ENCODE measurements at regions not wholly inside any gene's neighbourhood (a gene's known extent, or its start where the extent isn't known, plus 50 kb on each side); places are given as distances from the start of the nearest gene placed in this dataset.
"Not testable (repeated sequence)": the region's sequence is repeated elsewhere in the genome, so short reads cannot be mapped to it uniquely, and the experiment has no call there.

- Mint-ChIP-seq H3K36me3 (ENCODE audit: low read depth) (no peaks in the 10 kb centered on the region), H3K4me3 (no peak overlapping the region), H3K4me1 (ENCODE audit: low read depth) (peaks cover 4% of the 10 kb centered on the region), H3K9me3 (no peaks in the 10 kb centered on the region), H3K27me3 (no peaks in the 10 kb centered on the region), H3K27ac (no peak overlapping the region)
- intact Hi-C loops (cut with micrococcal nuclease), result no loop called here
These were observed 311.5 kb downstream of the EDEM1 start for GRCh38 chr3:5498981-5499380.

- H3K27ac Mint-ChIP-seq, result no peak overlapping the region
- H3K4me1 Mint-ChIP-seq (ENCODE audit: low read depth), result peaks cover 4% of the 10 kb centered on the region
- no peaks in the 10 kb centered on the region for H3K9me3 Mint-ChIP-seq
- H3K36me3 Mint-ChIP-seq (ENCODE audit: low read depth), result no peaks in the 10 kb centered on the region
- intact Hi-C loops (cut with micrococcal nuclease), result no loop called here
- H3K4me3 Mint-ChIP-seq, result no peak overlapping the region
- no peaks in the 10 kb centered on the region for H3K27me3 Mint-ChIP-seq
These were observed 311.9 kb downstream of the EDEM1 start for GRCh38 chr3:5499404-5499803.

DNA sequence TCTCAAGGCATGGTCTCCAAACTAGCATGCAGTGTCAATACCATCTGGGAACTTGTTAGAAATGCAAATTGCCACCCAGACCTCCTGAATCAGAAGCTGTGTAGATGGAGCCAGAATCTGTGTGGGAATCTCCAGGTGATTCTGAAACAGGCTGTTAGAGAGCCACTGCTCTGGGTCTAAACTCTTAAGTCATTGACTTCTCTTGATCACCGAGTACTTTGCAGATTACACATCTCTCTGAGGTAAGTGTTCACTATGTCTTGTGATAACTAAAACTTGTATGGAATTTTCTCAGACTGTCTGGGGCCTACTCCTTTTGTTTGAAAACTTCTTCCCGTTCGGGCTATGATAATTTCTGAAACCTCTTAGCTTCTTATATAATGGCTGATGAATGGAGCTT is 315.6 kb downstream of the EDEM1 start:
- no peaks in the 10 kb centered on the region for H3K36me3 Mint-ChIP-seq (ENCODE audit: low read depth)
- H3K27ac Mint-ChIP-seq, result no peak overlapping the region
- intact Hi-C loops (cut with micrococcal nuclease), result no loop called here
- peaks cover 16% of the 10 kb centered on the region for H3K9me3 Mint-ChIP-seq
- no peaks in the 10 kb centered on the region for H3K27me3 Mint-ChIP-seq
- H3K4me3 Mint-ChIP-seq, result no peak overlapping the region
- H3K4me1 Mint-ChIP-seq (ENCODE audit: low read depth), result peaks cover 5% of the 10 kb centered on the region

DNA sequence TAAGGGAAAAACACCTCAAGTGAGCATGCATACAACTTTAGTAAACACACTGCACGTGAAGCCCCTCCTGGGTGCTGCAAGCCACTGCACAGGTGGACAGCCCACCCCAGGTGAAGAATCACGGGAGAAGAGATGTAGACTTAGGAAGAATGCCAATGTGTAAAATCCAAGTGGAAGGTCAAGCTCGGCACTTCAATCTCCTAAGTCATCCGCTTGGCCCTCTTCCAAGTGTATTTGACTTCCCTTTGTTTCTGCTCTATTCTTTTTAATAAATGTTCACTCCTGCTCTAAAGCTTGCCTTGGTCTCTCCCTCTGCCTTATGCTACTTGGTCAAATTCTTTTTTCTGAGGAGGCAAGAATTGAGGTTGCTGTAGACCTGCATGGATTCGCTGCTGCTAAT is 316.6 kb downstream of the EDEM1 start:
- no peaks in the 10 kb centered on the region for H3K36me3 Mint-ChIP-seq (ENCODE audit: low read depth)

DNA sequence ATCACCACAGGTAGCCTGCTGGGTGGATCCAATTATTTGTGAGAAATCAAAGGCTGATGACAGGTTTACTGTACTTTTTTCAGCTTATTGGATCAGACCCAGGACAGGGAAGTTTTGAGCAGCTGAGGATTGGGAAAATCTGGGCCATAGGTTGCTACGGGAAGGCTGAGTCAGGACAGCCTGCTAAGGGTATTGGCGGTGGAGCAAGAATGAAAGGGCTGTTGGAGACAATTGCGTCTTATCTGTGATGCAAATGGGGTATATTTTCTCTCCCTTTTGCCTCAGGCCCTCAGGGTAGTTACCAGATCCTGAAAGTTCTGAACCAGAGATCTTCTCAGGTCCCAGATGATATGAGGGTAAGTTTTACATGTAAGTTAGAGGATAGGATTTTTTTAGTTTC is 317.7 kb downstream of the EDEM1 start:
- H3K27me3 Mint-ChIP-seq, result no peaks in the 10 kb centered on the region
- H3K4me3 Mint-ChIP-seq, result no peak overlapping the region
- H3K36me3 Mint-ChIP-seq (ENCODE audit: low read depth), result no peaks in the 10 kb centered on the region
- intact Hi-C loops (cut with micrococcal nuclease), result no loop called here
- peaks cover 5% of the 10 kb centered on the region for H3K4me1 Mint-ChIP-seq (ENCODE audit: low read depth)
- H3K9me3 Mint-ChIP-seq, result peaks cover 36% of the 10 kb centered on the region
- H3K27ac Mint-ChIP-seq, result no peak overlapping the region

More for the DNA sequence above, 316.6 kb downstream of the EDEM1 start:
- Mint-ChIP-seq H3K27ac (no peak overlapping the region), H3K4me3 (no peak overlapping the region), H3K4me1 (ENCODE audit: low read depth) (peaks cover 5% of the 10 kb centered on the region), H3K27me3 (no peaks in the 10 kb centered on the region), H3K9me3 (peaks cover 26% of the 10 kb centered on the region)
- intact Hi-C loops (cut with micrococcal nuclease), result no loop called here

GRCh38 chr3:5505997-5506396 is 318.5 kb downstream of the EDEM1 start:
- H3K27ac Mint-ChIP-seq, result no peak overlapping the region
- H3K4me3 Mint-ChIP-seq, result no peak overlapping the region
- H3K27me3 Mint-ChIP-seq, result no peaks in the 10 kb centered on the region
- intact Hi-C loops (cut with micrococcal nuclease), result no loop called here
- H3K36me3 Mint-ChIP-seq (ENCODE audit: low read depth), result no peaks in the 10 kb centered on the region
- peaks cover 42% of the 10 kb centered on the region for H3K9me3 Mint-ChIP-seq
- peaks cover 5% of the 10 kb centered on the region for H3K4me1 Mint-ChIP-seq (ENCODE audit: low read depth)

- H3K9me3 Mint-ChIP-seq, result peaks cover 57% of the 10 kb centered on the region
- H3K27ac Mint-ChIP-seq; H3K36me3 Mint-ChIP-seq (ENCODE audit: low read depth); H3K4me1 Mint-ChIP-seq (ENCODE audit: low read depth); H3K4me3 Mint-ChIP-seq; H3K27me3 Mint-ChIP-seq; intact Hi-C loops (cut with micrococcal nuclease): not testable (repeated sequence)
These were observed 321.4 kb downstream of the EDEM1 start for GRCh38 chr3:5508860-5509259.

DNA sequence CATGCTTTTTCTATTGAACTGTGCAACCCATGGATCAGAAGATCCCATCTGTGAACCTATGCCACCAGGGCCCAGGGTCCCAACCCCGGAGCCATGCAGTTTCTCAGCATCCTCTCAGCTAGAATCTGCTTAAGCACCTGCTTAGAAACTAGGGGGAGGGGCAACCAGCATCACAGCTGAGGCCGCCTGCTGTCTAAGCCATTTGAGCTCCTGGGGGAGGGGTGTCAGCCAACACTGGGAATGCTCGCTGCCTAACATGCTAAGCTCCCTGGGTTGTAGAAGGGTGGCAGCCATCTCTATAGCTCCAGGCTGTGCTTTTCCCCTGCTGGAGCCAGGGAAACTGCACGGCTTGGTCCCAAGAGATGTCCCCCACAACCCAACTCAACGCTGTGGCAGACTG is 322.8 kb downstream of the EDEM1 start:
- Mint-ChIP-seq H3K4me1 (ENCODE audit: low read depth) (peaks cover 5% of the 10 kb centered on the region), H3K27ac (no peak overlapping the region), H3K9me3 (peaks cover 63% of the 10 kb centered on the region), H3K4me3 (no peak overlapping the region), H3K27me3 (peaks cover 2% of the 10 kb centered on the region), H3K36me3 (ENCODE audit: low read depth) (no peaks in the 10 kb centered on the region)
- intact Hi-C loops (cut with micrococcal nuclease), result no loop called here

DNA sequence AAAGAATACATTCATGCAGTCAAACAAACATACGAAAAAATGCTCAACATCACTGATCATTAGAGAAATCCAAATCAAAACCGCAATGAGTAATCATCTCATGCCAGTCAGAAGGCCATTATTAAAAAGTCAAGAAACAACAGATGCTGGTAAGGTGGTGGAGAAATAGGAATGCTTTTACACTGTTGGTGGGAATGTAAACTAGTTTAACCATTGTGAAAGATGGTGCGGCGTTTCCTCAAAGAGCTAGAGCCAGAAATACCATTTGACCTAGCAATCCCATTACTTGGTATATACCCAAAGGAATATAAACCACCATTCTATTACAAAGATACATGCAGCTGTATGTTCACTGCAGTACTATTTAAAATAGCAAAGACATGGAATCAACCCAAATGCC is 330.4 kb downstream of the EDEM1 start:
- Mint-ChIP-seq H3K9me3 (peaks cover 20% of the 10 kb centered on the region), H3K4me1 (ENCODE audit: low read depth) (no peaks in the 10 kb centered on the region), H3K27ac (no peak overlapping the region), H3K27me3 (peaks cover 2% of the 10 kb centered on the region), H3K36me3 (ENCODE audit: low read depth) (no peaks in the 10 kb centered on the region), H3K4me3 (no peak overlapping the region)
- intact Hi-C loops (cut with micrococcal nuclease), result no loop called here

- H3K9me3 Mint-ChIP-seq, result peaks cover 8% of the 10 kb centered on the region
- H3K36me3 Mint-ChIP-seq (ENCODE audit: low read depth), result no peaks in the 10 kb centered on the region
- H3K4me1 Mint-ChIP-seq (ENCODE audit: low read depth), result no peaks in the 10 kb centered on the region
- H3K27me3 Mint-ChIP-seq, result no peaks in the 10 kb centered on the region
- no peak overlapping the region for H3K27ac Mint-ChIP-seq
- no peak overlapping the region for H3K4me3 Mint-ChIP-seq
- intact Hi-C loops (cut with micrococcal nuclease), result no loop called here
These were observed 332.7 kb downstream of the EDEM1 start for GRCh38 chr3:5520237-5520636.

GRCh38 chr3:5523125-5523524 is 335.6 kb downstream of the EDEM1 start:
- H3K9me3 Mint-ChIP-seq, result peaks cover 4% of the 10 kb centered on the region
- intact Hi-C loops (cut with micrococcal nuclease), result no loop called here
- no peaks in the 10 kb centered on the region for H3K27me3 Mint-ChIP-seq
- H3K4me1 Mint-ChIP-seq (ENCODE audit: low read depth), result no peaks in the 10 kb centered on the region
- H3K36me3 Mint-ChIP-seq (ENCODE audit: low read depth), result no peaks in the 10 kb centered on the region
- no peak overlapping the region for H3K27ac Mint-ChIP-seq
- no peak overlapping the region for H3K4me3 Mint-ChIP-seq

DNA sequence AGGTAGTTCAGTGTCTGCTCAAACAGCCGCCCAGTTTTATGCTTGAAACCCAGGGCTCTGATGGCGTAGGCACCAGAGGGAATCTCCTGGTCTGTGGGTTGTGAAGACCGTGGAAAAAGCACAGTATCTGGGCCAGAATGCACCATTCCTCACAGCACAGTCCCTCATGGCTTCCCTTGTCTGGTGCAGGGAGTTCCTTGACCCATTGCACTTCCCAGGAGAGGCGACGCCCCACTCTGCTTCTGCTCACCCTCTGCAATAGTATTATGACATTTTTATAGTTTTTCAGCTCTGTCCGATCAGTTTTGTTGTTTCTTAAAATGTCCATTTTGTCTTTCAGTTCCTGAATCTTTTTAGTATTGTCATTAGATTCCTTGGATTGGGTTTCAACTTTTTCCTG is 343.5 kb downstream of the EDEM1 start:
- Mint-ChIP-seq H3K9me3 (peaks cover 17% of the 10 kb centered on the region), H3K27me3 (no peaks in the 10 kb centered on the region), H3K27ac (no peak overlapping the region), H3K4me1 (ENCODE audit: low read depth) (peaks cover 6% of the 10 kb centered on the region), H3K36me3 (ENCODE audit: low read depth) (no peaks in the 10 kb centered on the region), H3K4me3 (no peak overlapping the region)
- intact Hi-C loops (cut with micrococcal nuclease), result no loop called here

GRCh38 chr3:5531741-5532290 is 344.3 kb downstream of the EDEM1 start:
- Mint-ChIP-seq H3K27ac (no peak overlapping the region), H3K27me3 (no peaks in the 10 kb centered on the region), H3K9me3 (peaks cover 17% of the 10 kb centered on the region), H3K4me3 (no peak overlapping the region), H3K36me3 (ENCODE audit: low read depth) (no peaks in the 10 kb centered on the region), H3K4me1 (ENCODE audit: low read depth) (peaks cover 6% of the 10 kb centered on the region)
- intact Hi-C loops (cut with micrococcal nuclease), result no loop called here

- peaks cover 26% of the 10 kb centered on the region for H3K9me3 Mint-ChIP-seq
- H3K4me1 Mint-ChIP-seq (ENCODE audit: low read depth), result no peaks in the 10 kb centered on the region
- H3K27ac Mint-ChIP-seq, result no peak overlapping the region
- intact Hi-C loops (cut with micrococcal nuclease), result no loop called here
- no peaks in the 10 kb centered on the region for H3K36me3 Mint-ChIP-seq (ENCODE audit: low read depth)
- H3K27me3 Mint-ChIP-seq, result no peaks in the 10 kb centered on the region
- H3K4me3 Mint-ChIP-seq, result no peak overlapping the region
These were observed 353.0 kb downstream of the EDEM1 start for GRCh38 chr3:5540532-5540931.

DNA sequence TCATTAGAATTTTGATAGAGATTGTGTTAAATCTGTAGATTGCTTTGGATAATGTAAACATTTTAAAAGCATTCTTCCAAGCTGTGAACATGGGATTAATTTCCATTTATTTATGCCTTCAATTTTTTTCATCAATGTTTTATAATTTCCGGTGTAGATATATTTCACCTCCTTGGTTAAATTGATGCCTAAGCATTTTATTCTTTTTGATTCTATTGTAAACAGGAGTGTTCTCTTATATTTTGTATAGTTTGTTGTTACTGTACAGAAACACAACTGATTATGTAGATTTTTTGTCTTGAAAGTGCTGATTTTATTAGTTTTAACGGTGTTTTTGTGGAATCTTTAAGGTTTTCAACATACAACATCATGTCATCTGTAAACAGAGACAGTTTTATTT is 355.0 kb downstream of the EDEM1 start:
- H3K9me3 Mint-ChIP-seq, result peaks cover 45% of the 10 kb centered on the region
- H3K36me3 Mint-ChIP-seq (ENCODE audit: low read depth), result no peaks in the 10 kb centered on the region
- no peaks in the 10 kb centered on the region for H3K4me1 Mint-ChIP-seq (ENCODE audit: low read depth)
- no peak overlapping the region for H3K27ac Mint-ChIP-seq
- H3K27me3 Mint-ChIP-seq, result no peaks in the 10 kb centered on the region
- no peak overlapping the region for H3K4me3 Mint-ChIP-seq
- intact Hi-C loops (cut with micrococcal nuclease), result no loop called here
